GM18520 (cell line): ENCODE measurements at regions not wholly inside any gene's neighbourhood (a gene's known extent, or its start where the extent isn't known, plus 50 kb on each side); places are given as distances from the start of the nearest gene placed in this dataset.
"Not testable (repeated sequence)": the region's sequence is repeated elsewhere in the genome, so short reads cannot be mapped to it uniquely, and the experiment has no call there.

Source experiments
- ATAC-seq: cut with Tn5 transposase; IDR thresholded peaks from one replicate; pipeline ENCODE4 v1.9.1; 2021; ENCODE audit not compliant: unreplicated experiment

GRCh38 chr9:78712903-78713613 is 416.1 kb downstream of the PSAT1 start:
- ATAC-seq, result no peak

GRCh38 chr9:78713614-78714405 is 416.9 kb downstream of the PSAT1 start:
- ATAC-seq, result no peak

- ATAC-seq, result no peak
Measured at GRCh38 chr9:78714576-78714975, 417.7 kb downstream of the PSAT1 start.

- ATAC-seq, result not testable (repeated sequence)
Measured at GRCh38 chr9:78719029-78719428, 422.1 kb downstream of the PSAT1 start.

- ATAC-seq, result no peak
Measured at GRCh38 chr9:78724896-78725295, 428.0 kb downstream of the PSAT1 start.

GRCh38 chr9:78725503-78725902 is 428.6 kb downstream of the PSAT1 start:
- no peak for ATAC-seq

GRCh38 chr9:78745331-78745730 is 448.4 kb downstream of the PSAT1 start:
- no peak for ATAC-seq

GRCh38 chr9:78746010-78746409 is 449.1 kb downstream of the PSAT1 start:
- ATAC-seq, result no peak

- no peak for ATAC-seq
Measured at GRCh38 chr9:78753039-78753438, 456.1 kb downstream of the PSAT1 start.

GRCh38 chr9:78756813-78757510 is 460.0 kb downstream of the PSAT1 start:
- ATAC-seq, result no peak

GRCh38 chr9:78763424-78763823 is 466.5 kb downstream of the PSAT1 start:
- ATAC-seq, result no peak

- ATAC-seq, result no peak
Measured at GRCh38 chr9:78765861-78766260, 468.9 kb downstream of the PSAT1 start.

- no peak for ATAC-seq
Measured at GRCh38 chr9:78767490-78767889, 470.6 kb downstream of the PSAT1 start.

- ATAC-seq, result no peak
Measured at GRCh38 chr9:78769690-78770089, 472.8 kb downstream of the PSAT1 start.

- ATAC-seq, result no peak
Measured at GRCh38 chr9:78775211-78775610, 478.3 kb downstream of the PSAT1 start.

GRCh38 chr9:78775696-78776295 is 478.9 kb downstream of the PSAT1 start:
- no peak for ATAC-seq

- ATAC-seq, result no peak
Measured at GRCh38 chr9:78777747-78778146, 480.8 kb downstream of the PSAT1 start.

- ATAC-seq, result no peak
Measured at GRCh38 chr9:78778318-78778717, 481.4 kb downstream of the PSAT1 start.

GRCh38 chr9:78778861-78779374 is 482.0 kb downstream of the PSAT1 start:
- ATAC-seq, result no peak

GRCh38 chr9:78781681-78782080 is 484.8 kb downstream of the PSAT1 start:
- no peak for ATAC-seq

- ATAC-seq, result no peak
Measured at GRCh38 chr9:78782234-78782633, 485.3 kb downstream of the PSAT1 start.
